Fibroblast of lung (primary cell): ENCODE measurements at regions not wholly inside any gene's neighbourhood (a gene's known extent, or its start where the extent isn't known, plus 50 kb on each side); places are given as distances from the start of the nearest gene placed in this dataset.

Experiments
- CTCF ChIP-seq, 2 donors: IDR thresholded peaks in 1 of 2; conservative IDR thresholded peaks in 1 of 2; 1 replicate in 1 of 2; 2 replicates in 1 of 2; pipeline ENCODE4 v1.5.1; 2011 to 2012; ENCODE audit warnings: low read length in 2 of 2, control low read depth in 1 of 2, inconsistent platforms in 1 of 2, low read depth in 1 of 2, mild to moderate bottlenecking in 1 of 2
- EZH2 ChIP-seq: IDR thresholded peaks from 2 replicates; pipeline ENCODE4 v1.5.1; 2012; ENCODE audit warnings: low read length, control low read depth, mild to moderate bottlenecking; ENCODE audit errors: missing control alignments

DNA sequence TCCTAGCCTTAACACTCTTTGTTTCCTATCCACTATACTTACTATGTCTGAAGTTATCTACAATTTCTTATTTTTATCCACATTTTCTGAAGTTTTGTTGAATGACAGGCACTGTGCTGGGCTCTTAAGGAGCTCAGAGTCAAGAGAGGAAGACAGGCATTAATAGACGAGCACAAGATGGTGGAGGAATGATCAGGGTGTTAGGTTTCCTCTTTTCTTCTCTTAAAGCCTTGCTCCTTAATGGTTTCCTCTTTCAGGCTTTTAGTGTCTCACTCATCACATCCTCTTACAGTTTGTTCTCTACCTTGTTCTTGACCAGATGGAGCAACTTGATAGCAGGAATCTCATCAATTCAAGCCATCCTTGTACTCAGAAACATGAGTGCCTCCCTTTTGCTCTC, 52.9 kb upstream of the BCL6 start:
- no peak for TF ChIP-seq CTCF (conservative IDR thresholded peaks at IDR 0.05 in 1 of 2, IDR thresholded peaks at IDR 0.05 in 1 of 2; ENCODE audit: low read depth in 1 of 2, low read length in 2 of 2)
- TF ChIP-seq EZH2 = no peak
